ENCODE measurements at regions not wholly inside any gene's neighbourhood (a gene's known extent, or its start where the extent isn't known, plus 50 kb on each side); places are given as distances from the start of the nearest gene placed in this dataset.
"Not testable (repeated sequence)": the region's sequence is repeated elsewhere in the genome, so short reads cannot be mapped to it uniquely, and the experiment has no call there.

- peak overlapping the region; percentile 23 for H3K4me3 ChIP-seq (ENCODE audit: low read length, poor library complexity, severe bottlenecking)
- TF ChIP-seq EZH2phosphoT487 (IDR thresholded peaks at IDR 0.05; ENCODE audit: borderline replicate concordance) (no peak), CTCF (conservative IDR thresholded peaks at IDR 0.05; ENCODE audit: low read length) (no peak)
- no peaks in the 10 kb centered on the region for H3K9me3 ChIP-seq (ENCODE audit: insufficient read depth, low read depth, low read length)
- no peaks in the 10 kb centered on the region for H3K79me2 ChIP-seq (ENCODE audit: insufficient read depth, low read length)
- H3K4me1 ChIP-seq (ENCODE audit: insufficient read depth, low read length, poor library complexity, severe bottlenecking) = peaks cover 11% of the 10 kb centered on the region
- no peaks in the 10 kb centered on the region for H3K9me2 ChIP-seq (replicated peaks; ENCODE audit: low read depth, low read length)
- peak overlapping the region; percentile 57 for H3K4me2 ChIP-seq (ENCODE audit: low read depth, low read length, poor library complexity, severe bottlenecking)
- H2AFZ ChIP-seq (ENCODE audit: low read length) = peak overlapping the region; percentile 95
- no peaks in the 10 kb centered on the region for H3K27me3 ChIP-seq (ENCODE audit: insufficient read depth, low read length, poor library complexity, severe bottlenecking)
- no peaks in the 10 kb centered on the region for H3F3A ChIP-seq (ENCODE audit: low read depth)
- H3K9ac ChIP-seq (ENCODE audit: low read depth, low read length, poor library complexity, severe bottlenecking) = peak overlapping the region; percentile 33
- no peaks in the 10 kb centered on the region for H3K36me3 ChIP-seq (ENCODE audit: insufficient read depth, low read length)
- no peaks in the 10 kb centered on the region for H4K20me1 ChIP-seq (ENCODE audit: insufficient read depth, low read length, poor library complexity, severe bottlenecking)
Measured at GRCh38 chr4:22625311-22625710, 67.4 kb upstream of the GBA3 start.

- not testable (repeated sequence) for H3K9ac ChIP-seq (ENCODE audit: low read depth, low read length, poor library complexity, severe bottlenecking); H3K27me3 ChIP-seq (ENCODE audit: insufficient read depth, low read length, poor library complexity, severe bottlenecking); H3K4me3 ChIP-seq (ENCODE audit: low read length, poor library complexity, severe bottlenecking); H3K9me2 ChIP-seq (replicated peaks; ENCODE audit: low read depth, low read length); H3K4me2 ChIP-seq (ENCODE audit: low read depth, low read length, poor library complexity, severe bottlenecking); H2AFZ ChIP-seq (ENCODE audit: low read length); H3K36me3 ChIP-seq (ENCODE audit: insufficient read depth, low read length); H3F3A ChIP-seq (ENCODE audit: low read depth); H3K79me2 ChIP-seq (ENCODE audit: insufficient read depth, low read length); H3K9me3 ChIP-seq (ENCODE audit: insufficient read depth, low read depth, low read length); H4K20me1 ChIP-seq (ENCODE audit: insufficient read depth, low read length, poor library complexity, severe bottlenecking)
- H3K4me1 ChIP-seq (ENCODE audit: insufficient read depth, low read length, poor library complexity, severe bottlenecking) = peaks cover 11% of the 10 kb centered on the region
Measured at GRCh38 chr4:22627851-22628250, 64.9 kb upstream of the GBA3 start.

- H4K20me1 ChIP-seq (ENCODE audit: insufficient read depth, low read length, poor library complexity, severe bottlenecking); H3K9ac ChIP-seq (ENCODE audit: low read depth, low read length, poor library complexity, severe bottlenecking); H3K4me2 ChIP-seq (ENCODE audit: low read depth, low read length, poor library complexity, severe bottlenecking); H3K9me3 ChIP-seq (ENCODE audit: insufficient read depth, low read depth, low read length); H3K4me3 ChIP-seq (ENCODE audit: low read length, poor library complexity, severe bottlenecking); H3K9me2 ChIP-seq (replicated peaks; ENCODE audit: low read depth, low read length); H3K36me3 ChIP-seq (ENCODE audit: insufficient read depth, low read length); H3F3A ChIP-seq (ENCODE audit: low read depth); H3K79me2 ChIP-seq (ENCODE audit: insufficient read depth, low read length); H3K4me1 ChIP-seq (ENCODE audit: insufficient read depth, low read length, poor library complexity, severe bottlenecking); H3K27me3 ChIP-seq (ENCODE audit: insufficient read depth, low read length, poor library complexity, severe bottlenecking); H2AFZ ChIP-seq (ENCODE audit: low read length): not testable (repeated sequence)
Measured at GRCh38 chr4:22630161-22630975, 62.4 kb upstream of the GBA3 start.

GRCh38 chr4:22631167-22631566 is 61.6 kb upstream of the GBA3 start:
- not testable (repeated sequence) for H3K27me3 ChIP-seq (ENCODE audit: insufficient read depth, low read length, poor library complexity, severe bottlenecking); H4K20me1 ChIP-seq (ENCODE audit: insufficient read depth, low read length, poor library complexity, severe bottlenecking); H3K36me3 ChIP-seq (ENCODE audit: insufficient read depth, low read length); H3K9me3 ChIP-seq (ENCODE audit: insufficient read depth, low read depth, low read length); H3K9ac ChIP-seq (ENCODE audit: low read depth, low read length, poor library complexity, severe bottlenecking); H3K4me1 ChIP-seq (ENCODE audit: insufficient read depth, low read length, poor library complexity, severe bottlenecking); H3K4me2 ChIP-seq (ENCODE audit: low read depth, low read length, poor library complexity, severe bottlenecking); H3K4me3 ChIP-seq (ENCODE audit: low read length, poor library complexity, severe bottlenecking); H3K79me2 ChIP-seq (ENCODE audit: insufficient read depth, low read length); H3F3A ChIP-seq (ENCODE audit: low read depth); H2AFZ ChIP-seq (ENCODE audit: low read length); H3K9me2 ChIP-seq (replicated peaks; ENCODE audit: low read depth, low read length)
